ENCODE measurements at regions not wholly inside any gene's neighbourhood (a gene's known extent, or its start where the extent isn't known, plus 50 kb on each side); places are given as distances from the start of the nearest gene placed in this dataset.

DNA sequence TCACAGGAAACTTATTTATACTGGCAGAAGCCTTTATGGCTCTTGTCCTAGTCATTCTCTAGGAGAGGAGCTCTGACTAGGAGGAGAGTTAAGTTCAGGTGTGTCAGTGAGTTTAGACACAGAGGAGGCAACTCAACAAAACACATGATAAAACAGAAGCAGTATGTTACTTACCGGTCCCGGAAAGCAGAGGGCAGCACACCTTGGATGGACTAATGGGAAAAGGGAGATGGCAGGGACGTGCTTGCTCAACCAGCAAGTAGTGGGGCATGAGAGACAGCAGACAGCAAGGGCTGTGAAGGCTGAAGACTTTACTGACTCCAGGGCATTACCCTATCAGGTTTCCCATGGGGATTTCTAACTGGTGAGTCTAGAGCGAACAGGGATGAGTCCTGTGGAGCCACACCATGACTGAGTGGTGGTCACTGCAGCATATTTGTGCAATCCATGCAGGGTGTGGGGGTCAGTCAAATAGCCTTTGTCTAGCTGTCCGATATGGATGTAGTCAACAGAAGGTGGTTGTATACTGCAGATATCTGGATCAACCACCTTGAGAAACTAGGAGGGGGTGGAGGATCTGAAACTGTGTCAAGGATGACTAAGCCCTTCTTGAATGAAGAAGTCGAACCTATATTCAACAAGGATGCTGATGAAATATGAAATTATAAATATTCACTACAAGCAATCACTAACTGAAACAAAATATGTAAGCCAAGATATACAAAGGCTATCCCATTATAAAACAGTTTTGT lies 596.3 kb upstream of the CHRM3 start:
- H3K4me3 ChIP-seq (ENCODE audit: low read depth, low read length), result no peak overlapping the region
- DNase-seq (ENCODE audit: low read depth), result no peak
- TF ChIP-seq, protein P1, sequence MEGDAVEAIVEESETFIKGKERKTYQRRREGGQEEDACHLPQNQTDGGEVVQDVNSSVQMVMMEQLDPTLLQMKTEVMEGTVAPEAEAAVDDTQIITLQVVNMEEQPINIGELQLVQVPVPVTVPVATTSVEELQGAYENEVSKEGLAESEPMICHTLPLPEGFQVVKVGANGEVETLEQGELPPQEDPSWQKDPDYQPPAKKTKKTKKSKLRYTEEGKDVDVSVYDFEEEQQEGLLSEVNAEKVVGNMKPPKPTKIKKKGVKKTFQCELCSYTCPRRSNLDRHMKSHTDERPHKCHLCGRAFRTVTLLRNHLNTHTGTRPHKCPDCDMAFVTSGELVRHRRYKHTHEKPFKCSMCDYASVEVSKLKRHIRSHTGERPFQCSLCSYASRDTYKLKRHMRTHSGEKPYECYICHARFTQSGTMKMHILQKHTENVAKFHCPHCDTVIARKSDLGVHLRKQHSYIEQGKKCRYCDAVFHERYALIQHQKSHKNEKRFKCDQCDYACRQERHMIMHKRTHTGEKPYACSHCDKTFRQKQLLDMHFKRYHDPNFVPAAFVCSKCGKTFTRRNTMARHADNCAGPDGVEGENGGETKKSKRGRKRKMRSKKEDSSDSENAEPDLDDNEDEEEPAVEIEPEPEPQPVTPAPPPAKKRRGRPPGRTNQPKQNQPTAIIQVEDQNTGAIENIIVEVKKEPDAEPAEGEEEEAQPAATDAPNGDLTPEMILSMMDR (IDR thresholded peaks at IDR 0.05; ENCODE audit: insufficient read depth, low read depth, low read length, missing control alignments), result no peak

DNA sequence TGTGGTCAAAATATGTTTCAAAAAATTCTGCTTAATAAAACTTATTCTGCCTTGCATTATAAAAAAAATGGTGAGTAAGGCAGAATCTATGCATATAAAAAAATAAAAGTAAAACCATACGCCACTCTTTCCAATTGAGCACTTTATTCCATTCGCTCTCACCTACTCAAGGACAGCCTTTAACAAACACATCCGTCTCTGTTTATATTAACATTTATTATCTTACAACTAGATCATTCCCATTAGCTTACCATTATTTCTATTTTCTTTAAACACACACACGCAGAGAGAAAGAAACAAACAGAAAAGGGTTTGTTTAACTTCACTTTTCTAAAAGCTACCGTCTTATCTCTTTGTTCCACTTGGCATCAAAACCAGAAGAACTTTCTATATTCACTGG lies 598.9 kb upstream of the CHRM3 start:
- DNase-seq (ENCODE audit: low read depth), result no peak
- TF ChIP-seq, protein P1 (IDR thresholded peaks at IDR 0.05; ENCODE audit: insufficient read depth, low read depth, low read length, missing control alignments), result no peak
- no peak overlapping the region for H3K4me3 ChIP-seq (ENCODE audit: low read depth, low read length)

DNA sequence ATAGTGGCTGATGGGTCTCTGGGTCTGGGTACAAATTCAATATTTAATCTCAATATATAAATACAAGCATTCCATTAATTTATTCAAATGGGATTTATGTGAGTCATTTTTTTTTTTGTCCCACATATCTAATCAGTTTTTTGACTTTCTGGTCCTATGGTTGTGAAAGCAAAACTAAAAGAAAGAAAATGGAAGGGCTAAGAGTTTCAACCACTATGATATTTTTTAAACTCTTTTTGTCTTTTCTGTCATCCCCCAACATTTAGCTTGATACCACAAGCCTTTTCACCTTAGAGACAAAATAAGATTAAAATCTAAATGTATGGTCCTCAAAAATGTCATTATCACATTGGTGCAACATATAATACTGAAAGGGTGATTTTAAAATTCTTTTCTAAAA lies 602.7 kb upstream of the CHRM3 start:
- no peak for DNase-seq (ENCODE audit: low read depth)
- no peak overlapping the region for H3K4me3 ChIP-seq (ENCODE audit: low read depth, low read length)
- TF ChIP-seq, protein P1 (IDR thresholded peaks at IDR 0.05; ENCODE audit: insufficient read depth, low read depth, low read length, missing control alignments), result no peak

DNA sequence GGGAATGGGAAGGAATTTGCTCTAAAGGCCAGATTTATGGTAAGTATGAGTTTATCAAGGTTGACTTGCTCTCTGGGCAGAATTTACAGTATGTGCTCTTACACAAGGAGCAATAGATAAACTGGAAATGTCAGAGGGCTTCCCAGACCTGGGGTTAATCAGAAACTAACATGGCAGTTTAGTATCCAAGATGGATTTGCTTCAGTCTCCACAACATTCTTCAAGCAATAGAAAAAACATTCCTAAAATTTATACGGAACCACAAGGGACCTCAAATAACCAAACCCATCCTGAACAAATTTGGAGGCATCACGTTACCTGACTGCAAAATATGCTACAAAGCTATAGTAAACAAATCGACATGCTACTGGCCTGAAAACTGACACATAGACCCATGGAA lies 606.7 kb upstream of the CHRM3 start:
- no peak overlapping the region for H3K4me3 ChIP-seq (ENCODE audit: low read depth, low read length)
- TF ChIP-seq, protein P1 (IDR thresholded peaks at IDR 0.05; ENCODE audit: insufficient read depth, low read depth, low read length, missing control alignments), result no peak
- no peak for DNase-seq (ENCODE audit: low read depth)

DNA sequence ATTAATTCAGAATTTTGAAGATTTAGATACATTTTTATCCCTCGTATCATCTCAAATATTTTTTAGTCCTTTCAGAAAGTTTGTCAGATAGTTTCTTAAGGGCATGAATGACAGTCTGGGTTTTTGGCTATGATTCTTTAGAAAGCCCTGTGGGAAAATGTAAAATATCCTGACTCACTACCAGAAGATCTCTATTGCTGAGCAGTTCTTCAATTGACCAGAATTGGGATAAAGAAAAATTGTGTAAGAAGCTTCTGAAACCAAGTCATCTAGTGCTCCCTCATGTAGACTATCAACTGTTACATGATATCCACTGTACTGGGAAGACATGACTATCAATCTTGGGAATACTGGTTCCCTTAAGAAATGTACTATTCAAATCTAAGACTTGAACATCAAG lies 608.3 kb upstream of the CHRM3 start:
- no peak for DNase-seq (ENCODE audit: low read depth)
- no peak overlapping the region for H3K4me3 ChIP-seq (ENCODE audit: low read depth, low read length)
- TF ChIP-seq, protein P1 (IDR thresholded peaks at IDR 0.05; ENCODE audit: insufficient read depth, low read depth, low read length, missing control alignments), result no peak

DNA sequence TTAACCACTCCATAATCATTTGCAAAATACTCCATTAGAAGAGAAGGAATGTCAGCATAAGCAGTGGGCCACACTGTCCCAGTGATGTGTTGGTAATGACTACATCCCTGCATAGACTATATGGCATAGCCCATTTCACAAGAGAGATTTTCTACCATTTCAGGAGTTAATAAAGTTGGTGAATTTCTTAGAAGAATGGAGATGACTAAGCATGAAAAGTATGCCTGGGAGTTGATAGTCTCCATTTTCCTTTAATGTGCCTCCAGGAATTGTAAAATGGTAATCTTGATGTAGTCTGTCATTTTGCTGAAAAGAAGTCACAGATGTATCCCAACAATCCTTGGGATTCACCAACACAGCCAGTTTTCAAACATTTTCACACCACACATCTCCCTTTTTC lies 608.8 kb upstream of the CHRM3 start:
- no peak overlapping the region for H3K4me3 ChIP-seq (ENCODE audit: low read depth, low read length)
- TF ChIP-seq, protein P1 (IDR thresholded peaks at IDR 0.05; ENCODE audit: insufficient read depth, low read depth, low read length, missing control alignments), result no peak
- no peak for DNase-seq (ENCODE audit: low read depth)

DNA sequence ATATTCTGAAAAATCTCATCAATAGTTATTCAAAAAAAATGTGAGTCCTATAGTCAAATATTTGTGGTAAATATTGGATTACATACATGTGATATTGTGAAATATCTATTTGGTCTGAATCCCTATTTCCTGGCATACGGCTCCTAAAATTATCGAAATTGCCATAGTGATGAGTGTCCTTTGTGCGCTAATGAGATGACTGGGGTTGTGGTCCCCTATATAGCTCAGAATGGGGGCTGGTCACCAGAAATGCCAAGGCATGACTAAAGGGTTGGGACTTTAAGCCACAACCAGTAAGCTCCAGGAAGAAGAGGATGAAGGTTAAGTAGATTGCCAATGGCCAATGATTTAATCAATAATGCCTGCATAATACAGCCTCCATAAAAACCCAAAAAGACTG lies 610.2 kb upstream of the CHRM3 start:
- H3K4me3 ChIP-seq (ENCODE audit: low read depth, low read length), result no peak overlapping the region
- DNase-seq (ENCODE audit: low read depth), result no peak
- TF ChIP-seq, protein P1 (IDR thresholded peaks at IDR 0.05; ENCODE audit: insufficient read depth, low read depth, low read length, missing control alignments), result no peak
